AG09319 (cell line): ENCODE measurements at regions not wholly inside any gene's neighbourhood (a gene's known extent, or its start where the extent isn't known, plus 50 kb on each side); places are given as distances from the start of the nearest gene placed in this dataset.
A peak's percentile ranks its signal among the peaks of the same experiment; 100 is the strongest.

ENCODE experiments used
- DNase-seq: peaks from one replicate; pipeline ENCODE4 v3.0.0-alpha.2; 2010; ENCODE audit warnings: low read depth; ENCODE audit errors: extremely low read depth
- TF ChIP-seq, protein P1 (sequence below): IDR thresholded peaks from 2 replicates; pipeline ENCODE4 v1.5.1; 2011; ENCODE audit warnings: low read depth, mild to moderate bottlenecking, inconsistent platforms, low read length, moderate library complexity

DNA sequence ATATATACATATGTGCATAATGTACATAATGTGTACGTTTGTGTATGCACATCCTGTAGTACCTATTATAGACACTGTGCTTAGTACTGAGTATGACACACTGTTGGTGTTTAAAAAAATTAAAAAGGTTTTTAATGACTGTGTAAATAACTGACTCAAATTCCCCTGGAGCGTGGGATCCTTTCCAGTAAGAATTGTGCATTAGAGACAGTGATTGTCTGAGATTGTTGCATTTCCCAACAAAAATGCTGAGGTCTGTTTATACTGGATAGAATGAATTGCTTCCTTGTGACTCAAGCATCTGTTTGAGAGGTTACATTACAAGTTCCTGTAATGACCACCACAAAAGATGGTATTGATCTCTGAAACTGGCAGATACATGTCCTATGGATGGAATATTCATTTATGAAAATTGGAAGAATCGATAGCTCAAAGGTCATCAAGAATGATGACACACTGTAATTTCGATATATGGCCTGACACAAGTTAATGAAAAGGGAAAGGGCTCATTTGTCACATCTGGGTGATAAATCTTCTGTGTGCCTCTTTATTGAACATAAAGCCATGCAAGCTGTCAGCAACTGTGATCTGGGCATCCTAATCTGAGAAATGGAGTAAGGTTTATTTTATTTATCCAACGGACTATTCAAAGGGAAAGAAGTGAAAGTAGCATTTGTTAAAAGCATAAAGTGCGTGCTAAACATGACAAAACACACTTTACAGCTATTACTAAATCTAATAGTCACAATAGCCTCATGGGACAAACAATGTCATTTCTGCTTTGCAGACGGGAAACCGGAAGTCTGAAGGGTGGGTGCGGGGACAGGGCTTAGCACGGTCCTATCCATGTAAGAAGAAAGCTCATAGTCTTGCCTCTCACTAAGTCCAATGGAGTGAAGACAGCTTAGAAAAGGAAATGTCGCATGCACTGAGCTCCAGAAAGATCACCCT lies 228.8 kb downstream of the CDH11 start:
- TF ChIP-seq, protein P1, sequence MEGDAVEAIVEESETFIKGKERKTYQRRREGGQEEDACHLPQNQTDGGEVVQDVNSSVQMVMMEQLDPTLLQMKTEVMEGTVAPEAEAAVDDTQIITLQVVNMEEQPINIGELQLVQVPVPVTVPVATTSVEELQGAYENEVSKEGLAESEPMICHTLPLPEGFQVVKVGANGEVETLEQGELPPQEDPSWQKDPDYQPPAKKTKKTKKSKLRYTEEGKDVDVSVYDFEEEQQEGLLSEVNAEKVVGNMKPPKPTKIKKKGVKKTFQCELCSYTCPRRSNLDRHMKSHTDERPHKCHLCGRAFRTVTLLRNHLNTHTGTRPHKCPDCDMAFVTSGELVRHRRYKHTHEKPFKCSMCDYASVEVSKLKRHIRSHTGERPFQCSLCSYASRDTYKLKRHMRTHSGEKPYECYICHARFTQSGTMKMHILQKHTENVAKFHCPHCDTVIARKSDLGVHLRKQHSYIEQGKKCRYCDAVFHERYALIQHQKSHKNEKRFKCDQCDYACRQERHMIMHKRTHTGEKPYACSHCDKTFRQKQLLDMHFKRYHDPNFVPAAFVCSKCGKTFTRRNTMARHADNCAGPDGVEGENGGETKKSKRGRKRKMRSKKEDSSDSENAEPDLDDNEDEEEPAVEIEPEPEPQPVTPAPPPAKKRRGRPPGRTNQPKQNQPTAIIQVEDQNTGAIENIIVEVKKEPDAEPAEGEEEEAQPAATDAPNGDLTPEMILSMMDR = no peak
- DNase-seq = peak; percentile 50

DNA sequence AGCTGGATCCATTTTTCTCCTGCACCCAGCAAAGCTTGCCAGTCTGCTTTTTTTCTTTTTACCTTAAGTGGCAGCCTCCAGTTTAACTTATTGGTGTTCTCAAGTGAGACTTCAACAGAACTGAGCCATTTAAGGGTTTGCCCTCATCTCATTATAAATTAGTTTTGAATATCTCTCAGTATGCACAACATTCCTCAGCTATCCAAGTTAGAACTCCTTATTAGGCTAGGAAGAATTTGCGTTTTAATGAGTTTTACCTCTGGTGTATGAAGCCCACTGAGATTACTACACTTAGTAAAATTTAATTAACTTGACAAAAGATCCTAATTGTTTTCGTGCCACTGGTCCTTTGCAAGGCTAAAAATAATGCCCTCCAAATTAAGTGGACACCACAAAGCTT lies 232.4 kb downstream of the CDH11 start:
- TF ChIP-seq, protein P1 = no peak
- DNase-seq = no peak

DNA sequence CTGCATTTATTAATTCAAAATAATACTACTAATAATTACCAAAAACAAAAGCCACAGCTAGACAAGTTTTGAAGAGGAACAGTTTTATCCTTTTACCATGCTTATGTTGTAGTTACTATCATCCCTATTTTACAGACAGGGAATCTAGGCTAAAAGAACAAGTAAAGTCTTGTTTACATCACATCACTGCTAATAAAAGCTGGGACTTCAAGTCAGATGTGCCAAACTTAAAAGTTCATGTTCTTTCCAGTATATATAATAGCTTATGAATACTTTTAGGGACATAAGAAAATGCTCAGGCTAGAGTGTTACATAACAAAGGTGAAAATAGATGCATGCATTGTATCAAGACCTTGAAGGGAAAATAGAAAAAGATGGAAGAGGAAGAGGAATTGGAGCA lies 234.2 kb downstream of the CDH11 start:
- TF ChIP-seq, protein P1 = no peak

DNA sequence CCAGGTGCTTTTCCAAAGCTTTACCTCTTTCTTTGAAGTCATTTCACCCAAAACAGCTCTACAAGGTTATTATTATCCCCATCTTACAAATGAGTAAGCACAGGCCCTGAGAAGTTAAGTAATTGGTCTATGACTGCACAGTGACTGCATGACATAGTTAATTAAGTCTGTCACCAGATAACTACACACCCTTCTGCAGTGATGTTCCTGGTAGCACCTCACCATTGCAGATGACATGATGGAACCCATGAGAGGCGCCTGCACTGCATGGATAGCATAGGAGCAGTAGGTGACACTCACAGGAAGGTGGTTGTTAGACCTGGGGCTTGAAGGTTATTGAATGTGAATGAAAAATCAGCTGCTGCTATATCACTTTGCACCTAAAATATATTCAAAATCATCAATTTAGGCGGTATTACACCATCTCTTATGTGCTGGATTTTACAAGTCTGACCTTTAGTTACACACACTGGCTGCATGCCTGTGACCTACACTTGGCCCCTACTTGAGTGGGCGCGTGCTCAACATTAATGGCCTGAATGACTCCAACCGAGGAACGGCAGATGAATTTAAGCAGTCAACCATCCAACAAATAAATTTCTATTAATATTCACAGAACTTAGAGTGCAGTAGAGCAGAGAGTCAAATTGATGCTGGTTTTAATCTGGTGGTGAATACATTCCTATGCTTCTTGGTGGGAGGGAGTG lies 239.6 kb downstream of the CDH11 start:
- DNase-seq = no peak
- TF ChIP-seq, protein P1 = no peak

More for the DNA sequence above, 234.2 kb downstream of the CDH11 start:
- DNase-seq = no peak

DNA sequence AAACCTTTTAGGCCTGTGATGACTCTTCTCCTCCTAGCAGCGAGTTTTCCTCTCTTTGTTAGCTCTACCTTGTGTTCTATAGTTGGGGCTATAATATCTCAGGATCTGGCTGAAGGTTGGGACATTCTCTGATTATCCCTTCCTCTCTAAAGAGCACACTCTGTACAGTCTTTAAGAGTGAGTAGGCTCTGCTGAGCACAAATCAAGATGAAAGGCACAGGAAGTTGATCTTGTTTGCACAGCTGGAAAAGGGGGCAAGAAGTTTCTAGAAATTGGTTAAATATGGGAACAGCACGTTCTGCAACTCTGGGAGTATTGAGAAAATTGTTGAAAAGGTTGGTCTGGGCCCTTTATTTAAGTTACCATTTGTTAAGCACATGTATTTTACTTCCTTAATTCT lies 240.9 kb downstream of the CDH11 start:
- TF ChIP-seq, protein P1 = no peak
- DNase-seq = no peak

DNA sequence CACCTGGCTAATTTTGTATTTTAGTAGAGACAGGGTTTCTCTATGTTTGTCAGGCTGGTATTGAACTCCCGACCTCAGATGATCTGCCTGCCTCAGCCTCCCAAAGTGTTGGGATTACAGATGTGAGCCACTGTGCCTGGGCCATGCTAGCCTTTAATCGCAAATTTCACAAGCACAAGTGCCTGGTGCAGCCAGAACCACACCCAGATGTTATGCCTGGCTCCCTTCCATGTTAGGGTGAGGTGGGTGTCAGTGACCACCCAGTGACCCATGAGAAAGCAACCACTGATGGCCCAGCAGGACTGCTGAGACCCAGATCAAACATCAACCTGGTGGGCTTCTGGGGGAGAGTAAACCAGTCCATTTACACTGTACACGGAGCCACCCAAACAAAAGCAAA lies 241.9 kb downstream of the CDH11 start:
- TF ChIP-seq, protein P1 = no peak
- no peak for DNase-seq

DNA sequence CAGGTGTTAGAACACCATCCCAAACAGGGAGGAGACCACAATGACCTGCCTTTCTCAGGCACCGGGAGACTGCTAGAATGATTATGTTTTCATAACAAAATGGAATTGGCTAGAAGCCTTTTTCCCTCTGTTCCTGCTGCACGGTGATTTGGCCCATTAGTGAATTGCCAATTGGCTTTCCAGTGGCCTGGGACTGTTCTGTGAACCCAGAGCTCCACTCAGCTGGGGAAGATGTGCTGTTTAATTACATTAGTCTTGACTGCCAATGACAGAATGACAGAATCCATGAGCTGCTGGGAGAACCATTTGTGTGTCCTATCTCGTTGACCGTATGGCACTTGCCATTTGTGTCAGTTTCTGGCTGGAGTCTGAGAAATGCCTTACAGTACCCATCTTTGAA lies 242.9 kb downstream of the CDH11 start:
- no peak for DNase-seq
- TF ChIP-seq, protein P1 = no peak
